GM23338 (cell line): ENCODE measurements at regions not wholly inside any gene's neighbourhood (a gene's known extent, or its start where the extent isn't known, plus 50 kb on each side); places are given as distances from the start of the nearest gene placed in this dataset.

ENCODE experiments used
- ATAC-seq: fragments of 200-7000 bp; cut with Tn5 transposase; 3 replicates; pipeline ENCODE4 v1.9.1; 2020
- DNase-seq: peaks from one replicate; pipeline ENCODE4 v3.0.0-alpha.2; 2015; ENCODE audit warnings: low spot score
- H2AFZ ChIP-seq: fragments of 200-600 bp; sonication (generic); 2 replicates; pipeline ENCODE4 v1.8.0; 2016; ENCODE audit warnings: antibody characterized with exemption, mild to moderate bottlenecking, moderate library complexity
- H3F3A ChIP-seq: fragments of 200-600 bp; sonication (generic); replicated peaks from 2 replicates; pipeline ENCODE4 v1.8.0; 2017; ENCODE audit warnings: antibody characterized with exemption, mixed run types, low read depth
- H3K27ac ChIP-seq: fragments of 200-600 bp; sonication (generic); 2 replicates; pipeline ENCODE4 v1.6.1; 2016; ENCODE audit warnings: low read depth
- H3K27me3 ChIP-seq: fragments of 200-600 bp; sonication (generic); 2 replicates; pipeline ENCODE4 v1.8.0; 2016; ENCODE audit warnings: mild to moderate bottlenecking, mixed run types, moderate library complexity; ENCODE audit not compliant: insufficient read depth
- H3K36me3 ChIP-seq: fragments of 200-600 bp; sonication (generic); 2 replicates; pipeline ENCODE4 v1.8.0; 2016; ENCODE audit warnings: mild to moderate bottlenecking; ENCODE audit not compliant: insufficient read depth
- H3K4me1 ChIP-seq: fragments of 200-600 bp; sonication (generic); 2 replicates; pipeline ENCODE4 v1.8.0; 2016; ENCODE audit warnings: mild to moderate bottlenecking, moderate library complexity; ENCODE audit not compliant: insufficient read depth
- H3K4me2 ChIP-seq: fragments of 200-600 bp; sonication (generic); 2 replicates; pipeline ENCODE4 v1.7.1; 2017; ENCODE audit warnings: mixed run types
- H3K4me3 ChIP-seq: fragments of 200-600 bp; sonication (generic); 2 replicates; pipeline ENCODE4 v1.6.1; 2016; ENCODE audit warnings: mixed run types
- H3K79me2 ChIP-seq: fragments of 200-600 bp; sonication (generic); replicated peaks from 2 replicates; pipeline ENCODE4 v1.8.0; 2017; ENCODE audit warnings: mild to moderate bottlenecking; ENCODE audit not compliant: insufficient read depth
- H3K9me2 ChIP-seq: fragments of 200-600 bp; sonication (generic); 2 replicates; pipeline ENCODE4 v1.8.0; 2017; ENCODE audit not compliant: insufficient read depth
- H4K20me1 ChIP-seq: fragments of 200-600 bp; sonication (generic); replicated peaks from 2 replicates; pipeline ENCODE4 v1.8.0; 2017; ENCODE audit warnings: mild to moderate bottlenecking; ENCODE audit not compliant: insufficient read depth
- H3K27ac Mint-ChIP-seq: 2 replicates; pipeline ENCODE4 v1.8.0; 2020; ENCODE audit warnings: inconsistent platforms, mild to moderate bottlenecking, moderate library complexity, mixed read lengths
- H3K27me3 Mint-ChIP-seq: 3 replicates; pipeline ENCODE4 v1.8.0; 2022; ENCODE audit warnings: low read depth, mild to moderate bottlenecking, moderate library complexity, mixed read lengths, inconsistent platforms; ENCODE audit not compliant: insufficient read depth, poor library complexity
- H3K36me3 Mint-ChIP-seq: 3 replicates; pipeline ENCODE4 v1.8.0; 2021; ENCODE audit warnings: low read depth, mild to moderate bottlenecking, inconsistent platforms, moderate library complexity, mixed read lengths
- H3K4me1 Mint-ChIP-seq: 3 replicates; pipeline ENCODE4 v1.8.0; 2020; ENCODE audit warnings: mild to moderate bottlenecking, inconsistent platforms, mixed read lengths
- H3K4me3 Mint-ChIP-seq: 3 replicates; pipeline ENCODE4 v1.8.0; 2021; ENCODE audit warnings: moderate library complexity, mild to moderate bottlenecking, inconsistent platforms, mixed read lengths
- H3K9me3 Mint-ChIP-seq: 3 replicates; pipeline ENCODE4 v1.8.0; 2020; ENCODE audit warnings: moderate library complexity, mild to moderate bottlenecking, inconsistent platforms, mixed read lengths
- EZH2 ChIP-seq: fragments of 200-600 bp; sonication (generic); IDR thresholded peaks from one replicate; pipeline ENCODE4 v1.8.0; 2017; ENCODE audit warnings: antibody characterized with exemption, mild to moderate bottlenecking, low read depth; ENCODE audit not compliant: unreplicated experiment
- EZH2phosphoT487 ChIP-seq: fragments of 200-600 bp; sonication (generic); IDR thresholded peaks from one replicate; pipeline ENCODE4 v1.8.1; 2018; ENCODE audit warnings: antibody characterized with exemption; ENCODE audit not compliant: unreplicated experiment
- TF ChIP-seq, protein P1 (sequence below): IDR thresholded peaks from one replicate; pipeline ENCODE4 v1.6.1; 2018; ENCODE audit warnings: antibody characterized with exemption; ENCODE audit not compliant: unreplicated experiment
- TF ChIP-seq, protein P2 (sequence below): fragments of 250-450 bp; sonication (Bioruptor Pico); IDR thresholded peaks from 2 replicates; pipeline ENCODE4 v1.5.0; 2020; ENCODE audit warnings: mild to moderate bottlenecking, moderate library complexity

GRCh38 chr3:177622982-177623617, 425.8 kb upstream of the TBL1XR1 start:
- H3K36me3 ChIP-seq = no peaks in the 10 kb centered on the region
- Mint-ChIP-seq H3K36me3 (peaks cover 3% of the 10 kb centered on the region; the same call in 1 of the 3 replicates), H3K9me3 (peaks cover 2% of the 10 kb centered on the region; the same call in 2 of the 3 replicates), H3K27me3 (no peaks in the 10 kb centered on the region), H3K4me1 (peaks cover 10% of the 10 kb centered on the region), H3K27ac (no peak overlapping the region), H3K4me3 (no peak overlapping the region)
- ATAC-seq (no peak), DNase-seq (no peak)
- no peak overlapping the region for H2AFZ ChIP-seq
- H4K20me1 ChIP-seq = no peaks in the 10 kb centered on the region
- no peaks in the 10 kb centered on the region for H3F3A ChIP-seq
- no peak overlapping the region for H3K4me2 ChIP-seq
- H3K4me3 ChIP-seq = no peak overlapping the region
- no peaks in the 10 kb centered on the region for H3K9me2 ChIP-seq
- H3K27me3 ChIP-seq = no peaks in the 10 kb centered on the region
- no peaks in the 10 kb centered on the region for H3K79me2 ChIP-seq
- no peak overlapping the region for H3K27ac ChIP-seq
- TF ChIP-seq, protein P1, sequence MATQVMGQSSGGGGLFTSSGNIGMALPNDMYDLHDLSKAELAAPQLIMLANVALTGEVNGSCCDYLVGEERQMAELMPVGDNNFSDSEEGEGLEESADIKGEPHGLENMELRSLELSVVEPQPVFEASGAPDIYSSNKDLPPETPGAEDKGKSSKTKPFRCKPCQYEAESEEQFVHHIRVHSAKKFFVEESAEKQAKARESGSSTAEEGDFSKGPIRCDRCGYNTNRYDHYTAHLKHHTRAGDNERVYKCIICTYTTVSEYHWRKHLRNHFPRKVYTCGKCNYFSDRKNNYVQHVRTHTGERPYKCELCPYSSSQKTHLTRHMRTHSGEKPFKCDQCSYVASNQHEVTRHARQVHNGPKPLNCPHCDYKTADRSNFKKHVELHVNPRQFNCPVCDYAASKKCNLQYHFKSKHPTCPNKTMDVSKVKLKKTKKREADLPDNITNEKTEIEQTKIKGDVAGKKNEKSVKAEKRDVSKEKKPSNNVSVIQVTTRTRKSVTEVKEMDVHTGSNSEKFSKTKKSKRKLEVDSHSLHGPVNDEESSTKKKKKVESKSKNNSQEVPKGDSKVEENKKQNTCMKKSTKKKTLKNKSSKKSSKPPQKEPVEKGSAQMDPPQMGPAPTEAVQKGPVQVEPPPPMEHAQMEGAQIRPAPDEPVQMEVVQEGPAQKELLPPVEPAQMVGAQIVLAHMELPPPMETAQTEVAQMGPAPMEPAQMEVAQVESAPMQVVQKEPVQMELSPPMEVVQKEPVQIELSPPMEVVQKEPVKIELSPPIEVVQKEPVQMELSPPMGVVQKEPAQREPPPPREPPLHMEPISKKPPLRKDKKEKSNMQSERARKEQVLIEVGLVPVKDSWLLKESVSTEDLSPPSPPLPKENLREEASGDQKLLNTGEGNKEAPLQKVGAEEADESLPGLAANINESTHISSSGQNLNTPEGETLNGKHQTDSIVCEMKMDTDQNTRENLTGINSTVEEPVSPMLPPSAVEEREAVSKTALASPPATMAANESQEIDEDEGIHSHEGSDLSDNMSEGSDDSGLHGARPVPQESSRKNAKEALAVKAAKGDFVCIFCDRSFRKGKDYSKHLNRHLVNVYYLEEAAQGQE = no peak
- 0 out of 2 replicates have a peak, but pooled peaks cover 6% of the 10 kb centered on the region for H3K4me1 ChIP-seq

DNA sequence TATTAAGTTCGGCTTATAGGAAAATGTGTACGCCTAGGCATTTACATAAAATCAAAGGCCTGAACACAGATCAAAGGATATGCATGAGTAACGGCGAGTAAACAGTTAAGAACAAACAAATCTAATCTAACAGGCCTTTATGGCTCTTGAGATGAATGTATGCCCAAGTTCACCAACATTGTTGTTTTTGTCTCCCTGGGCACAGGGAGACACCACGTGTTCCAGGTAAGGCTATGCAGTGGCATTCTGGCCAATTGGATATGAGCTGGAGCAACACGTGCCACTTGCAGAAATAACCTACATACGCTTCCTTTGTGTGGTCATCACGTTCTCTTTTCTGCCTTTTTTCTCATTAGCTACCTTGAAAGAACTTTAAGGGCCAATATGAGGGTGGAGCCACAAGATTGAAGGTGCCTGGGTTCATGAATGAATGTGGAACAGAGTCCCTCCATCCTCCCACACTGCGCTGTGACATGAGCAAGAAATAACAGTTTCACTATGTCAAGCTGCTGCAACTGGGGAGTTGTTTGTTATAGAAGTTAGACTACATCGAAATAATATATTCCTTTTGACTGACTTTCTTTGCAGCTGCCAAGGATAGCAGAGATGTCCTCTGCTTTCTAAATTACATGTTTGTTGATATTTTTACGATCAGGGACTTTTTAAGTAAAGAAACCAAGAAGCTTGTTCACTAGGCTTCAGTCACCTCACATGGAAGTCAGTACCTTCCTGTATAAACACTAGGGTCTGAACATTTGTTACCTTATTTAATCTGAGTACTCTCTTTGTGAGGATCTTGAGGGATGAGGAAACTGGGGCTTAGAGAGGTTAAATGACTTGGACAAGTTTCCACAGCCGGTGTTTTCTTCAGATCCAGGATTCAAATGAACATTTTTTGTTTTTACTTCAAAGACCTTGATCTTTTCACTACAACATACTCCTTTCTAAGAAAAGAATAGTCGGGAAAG, 427.5 kb upstream of the TBL1XR1 start:
- peaks cover 7% of the 10 kb centered on the region; the same call in 1 of the 3 replicates for H3K4me1 Mint-ChIP-seq
- Histone ChIP-seq H3K9me2 (no peaks in the 10 kb centered on the region), H4K20me1 (no peaks in the 10 kb centered on the region), H3K4me1 (no peaks in the 10 kb centered on the region), H3K4me2 (no peak overlapping the region), H3K27me3 (no peaks in the 10 kb centered on the region), H2AFZ (no peak overlapping the region), H3F3A (no peaks in the 10 kb centered on the region), H3K36me3 (no peaks in the 10 kb centered on the region), H3K79me2 (no peaks in the 10 kb centered on the region), H3K27ac (no peak overlapping the region), H3K4me3 (no peak overlapping the region)
- DNase-seq = no peak
- peaks cover 5% of the 10 kb centered on the region for H3K9me3 Mint-ChIP-seq
- H3K36me3 Mint-ChIP-seq = peaks cover 5% of the 10 kb centered on the region; the same call in 1 of the 3 replicates
- no peak overlapping the region for H3K4me3 Mint-ChIP-seq
- no peaks in the 10 kb centered on the region for H3K27me3 Mint-ChIP-seq
- no peak overlapping the region for H3K27ac Mint-ChIP-seq
- ATAC-seq = no peak
- TF ChIP-seq, protein P2, sequence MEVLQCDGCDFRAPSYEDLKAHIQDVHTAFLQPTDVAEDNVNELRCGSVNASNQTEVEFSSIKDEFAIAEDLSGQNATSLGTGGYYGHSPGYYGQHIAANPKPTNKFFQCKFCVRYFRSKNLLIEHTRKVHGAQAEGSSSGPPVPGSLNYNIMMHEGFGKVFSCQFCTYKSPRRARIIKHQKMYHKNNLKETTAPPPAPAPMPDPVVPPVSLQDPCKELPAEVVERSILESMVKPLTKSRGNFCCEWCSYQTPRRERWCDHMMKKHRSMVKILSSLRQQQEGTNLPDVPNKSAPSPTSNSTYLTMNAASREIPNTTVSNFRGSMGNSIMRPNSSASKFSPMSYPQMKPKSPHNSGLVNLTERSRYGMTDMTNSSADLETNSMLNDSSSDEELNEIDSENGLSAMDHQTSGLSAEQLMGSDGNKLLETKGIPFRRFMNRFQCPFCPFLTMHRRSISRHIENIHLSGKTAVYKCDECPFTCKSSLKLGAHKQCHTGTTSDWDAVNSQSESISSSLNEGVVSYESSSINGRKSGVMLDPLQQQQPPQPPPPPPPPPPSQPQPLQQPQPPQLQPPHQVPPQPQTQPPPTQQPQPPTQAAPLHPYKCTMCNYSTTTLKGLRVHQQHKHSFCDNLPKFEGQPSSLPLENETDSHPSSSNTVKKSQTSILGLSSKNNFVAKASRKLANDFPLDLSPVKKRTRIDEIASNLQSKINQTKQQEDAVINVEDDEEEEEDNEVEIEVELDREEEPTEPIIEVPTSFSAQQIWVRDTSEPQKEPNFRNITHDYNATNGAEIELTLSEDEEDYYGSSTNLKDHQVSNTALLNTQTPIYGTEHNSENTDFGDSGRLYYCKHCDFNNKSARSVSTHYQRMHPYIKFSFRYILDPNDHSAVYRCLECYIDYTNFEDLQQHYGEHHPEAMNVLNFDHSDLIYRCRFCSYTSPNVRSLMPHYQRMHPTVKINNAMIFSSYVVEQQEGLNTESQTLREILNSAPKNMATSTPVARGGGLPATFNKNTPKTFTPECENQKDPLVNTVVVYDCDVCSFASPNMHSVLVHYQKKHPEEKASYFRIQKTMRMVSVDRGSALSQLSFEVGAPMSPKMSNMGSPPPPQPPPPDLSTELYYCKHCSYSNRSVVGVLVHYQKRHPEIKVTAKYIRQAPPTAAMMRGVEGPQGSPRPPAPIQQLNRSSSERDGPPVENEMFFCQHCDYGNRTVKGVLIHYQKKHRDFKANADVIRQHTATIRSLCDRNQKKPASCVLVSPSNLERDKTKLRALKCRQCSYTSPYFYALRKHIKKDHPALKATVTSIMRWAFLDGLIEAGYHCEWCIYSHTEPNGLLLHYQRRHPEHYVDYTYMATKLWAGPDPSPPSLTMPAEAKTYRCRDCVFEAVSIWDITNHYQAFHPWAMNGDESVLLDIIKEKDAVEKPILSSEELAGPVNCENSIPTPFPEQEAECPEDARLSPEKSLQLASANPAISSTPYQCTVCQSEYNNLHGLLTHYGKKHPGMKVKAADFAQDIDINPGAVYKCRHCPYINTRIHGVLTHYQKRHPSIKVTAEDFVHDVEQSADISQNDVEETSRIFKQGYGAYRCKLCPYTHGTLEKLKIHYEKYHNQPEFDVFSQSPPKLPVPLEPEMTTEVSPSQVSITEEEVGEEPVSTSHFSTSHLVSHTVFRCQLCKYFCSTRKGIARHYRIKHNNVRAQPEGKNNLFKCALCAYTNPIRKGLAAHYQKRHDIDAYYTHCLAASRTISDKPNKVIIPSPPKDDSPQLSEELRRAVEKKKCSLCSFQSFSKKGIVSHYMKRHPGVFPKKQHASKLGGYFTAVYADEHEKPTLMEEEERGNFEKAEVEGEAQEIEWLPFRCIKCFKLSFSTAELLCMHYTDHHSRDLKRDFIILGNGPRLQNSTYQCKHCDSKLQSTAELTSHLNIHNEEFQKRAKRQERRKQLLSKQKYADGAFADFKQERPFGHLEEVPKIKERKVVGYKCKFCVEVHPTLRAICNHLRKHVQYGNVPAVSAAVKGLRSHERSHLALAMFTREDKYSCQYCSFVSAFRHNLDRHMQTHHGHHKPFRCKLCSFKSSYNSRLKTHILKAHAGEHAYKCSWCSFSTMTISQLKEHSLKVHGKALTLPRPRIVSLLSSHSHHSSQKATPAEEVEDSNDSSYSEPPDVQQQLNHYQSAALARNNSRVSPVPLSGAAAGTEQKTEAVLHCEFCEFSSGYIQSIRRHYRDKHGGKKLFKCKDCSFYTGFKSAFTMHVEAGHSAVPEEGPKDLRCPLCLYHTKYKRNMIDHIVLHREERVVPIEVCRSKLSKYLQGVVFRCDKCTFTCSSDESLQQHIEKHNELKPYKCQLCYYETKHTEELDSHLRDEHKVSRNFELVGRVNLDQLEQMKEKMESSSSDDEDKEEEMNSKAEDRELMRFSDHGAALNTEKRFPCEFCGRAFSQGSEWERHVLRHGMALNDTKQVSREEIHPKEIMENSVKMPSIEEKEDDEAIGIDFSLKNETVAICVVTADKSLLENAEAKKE = no peak
- TF ChIP-seq, protein P1 = no peak
- TF ChIP-seq EZH2 = no peak
- TF ChIP-seq EZH2phosphoT487 = no peak
